Pancreas (tissue), 10 donors: ENCODE measurements at regions not wholly inside any gene's neighbourhood (a gene's known extent, or its start where the extent isn't known, plus 50 kb on each side); places are given as distances from the start of the nearest gene placed in this dataset.
"Not testable (repeated sequence)": the region's sequence is repeated elsewhere in the genome, so short reads cannot be mapped to it uniquely, and the experiment has no call there.

ENCODE experiments used
- ATAC-seq, 4 donors: fragments of 200-7000 bp; cut with Tn5 transposase; one replicate each; pipeline versions ENCODE4 v1.8.0 to v1.9.1; 2020; ENCODE audit warnings: mild to moderate bottlenecking in 4 of 4, moderate library complexity in 4 of 4
- DNase-seq, 6 donors: peaks; one replicate each; pipeline ENCODE4 v3.0.0-alpha.2; 2020
- FAIRE-seq: peaks from 2 replicates; lab custom pipeline; 2012; peaks lifted over from hg19 to GRCh38; lab: Jason Lieb, UNC
- H3K27ac ChIP-seq, 4 donors: fragments of 200-600 bp; sonication (generic); 1 replicate in 3 of 4; 2 replicates in 1 of 4; pipeline versions ENCODE4 v1.5.0 to v1.8.0; 2020
- H3K27me3 ChIP-seq, 4 donors: fragments of 200-600 bp; one replicate each; pipeline ENCODE4 v1.8.0; 2021
- H3K36me3 ChIP-seq, 3 donors: fragments of 200-600 bp; sonication (generic) in 1 of 3; one replicate each; pipeline versions ENCODE4 v1.5.0 to v1.8.0; 2020 to 2021
- H3K4me1 ChIP-seq, 3 donors: fragments of 200-600 bp; one replicate each; pipeline ENCODE4 v1.8.0; 2021
- H3K4me3 ChIP-seq, 4 donors: fragments of 200-600 bp; sonication (generic) in 2 of 4; one replicate each; pipeline versions ENCODE4 v1.5.0 to v1.8.0; 2020 to 2021
- H3K9me3 ChIP-seq, 4 donors: fragments of 200-600 bp; one replicate each; pipeline ENCODE4 v1.8.0; 2021
- WGBS, 2 donors: extraction: QIAGEN DNeasy Blood & Tissue Kit; methylation state at CpG; one replicate each; pipeline ENCODE4 v1.1.7; 2013; 5-methylcytosine and 5-hydroxymethylcytosine counted together
- intact Hi-C, 3 donors: fragments of 100-400 bp; cut with DNase I; formaldehyde crosslinking; loops; one replicate each; pipeline versions ENCODE4 v1.11.1 to v1.14.2; 2022
- TF ChIP-seq, protein P1 (sequence below), 4 donors: fragments of 200-600 bp; sonication (generic) in 3 of 4; IDR thresholded peaks; one replicate each; pipeline versions ENCODE4 v1.5.0 to v1.8.0; 2021; ENCODE audit warnings: antibody characterized with exemption in 4 of 4
- donor health status: healthy with polysubstance abuse.
- donor health status: DM: no; HTN: no; CAD: no; lungs with moderate emphysema.
- donor health status: DM: no; HTN: no; CAD: no.
- donor health status: control.
- donor health status: control.
- donor health status: Bipolar disorder and iron deficiency.
- donor health status: DM: yes; HTN: yes; CAD: no.
- donor health status: DM: no; HTN: no; CAD: no.
- donor health status: DM: no; HTN: no; CAD: no.
- donor health status: DM: yes; HTN: yes; CAD: no.

DNA sequence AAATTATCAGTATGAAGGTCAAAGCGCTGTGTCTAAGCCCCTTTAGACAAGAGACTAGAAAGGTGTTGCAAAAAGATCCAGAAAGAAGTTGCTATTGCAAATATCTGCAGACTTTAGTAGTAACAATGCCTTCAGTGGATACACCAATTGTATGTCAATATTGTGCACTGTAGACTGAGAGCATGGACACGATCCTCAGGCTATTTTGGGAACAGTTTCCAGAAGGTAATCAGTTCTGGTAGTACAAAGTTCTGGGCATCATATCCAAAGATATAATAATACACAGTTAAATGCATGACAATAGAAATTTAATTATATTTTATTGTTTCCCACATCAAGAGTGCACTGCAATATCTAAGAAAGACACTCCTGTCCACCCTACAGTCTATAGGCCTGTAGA is 84.1 kb upstream of the LUZP2 start:
- FAIRE-seq (no peak), DNase-seq (no peak), ATAC-seq (no peak)
- Histone ChIP-seq H3K36me3 (no peaks in the 10 kb centered on the region), H3K4me3 (no peak overlapping the region), H3K9me3 (no peaks in the 10 kb centered on the region), H3K27ac (no peak overlapping the region), H3K4me1 (no peaks in the 10 kb centered on the region), H3K27me3 (no peaks in the 10 kb centered on the region)
- TF ChIP-seq, protein P1, sequence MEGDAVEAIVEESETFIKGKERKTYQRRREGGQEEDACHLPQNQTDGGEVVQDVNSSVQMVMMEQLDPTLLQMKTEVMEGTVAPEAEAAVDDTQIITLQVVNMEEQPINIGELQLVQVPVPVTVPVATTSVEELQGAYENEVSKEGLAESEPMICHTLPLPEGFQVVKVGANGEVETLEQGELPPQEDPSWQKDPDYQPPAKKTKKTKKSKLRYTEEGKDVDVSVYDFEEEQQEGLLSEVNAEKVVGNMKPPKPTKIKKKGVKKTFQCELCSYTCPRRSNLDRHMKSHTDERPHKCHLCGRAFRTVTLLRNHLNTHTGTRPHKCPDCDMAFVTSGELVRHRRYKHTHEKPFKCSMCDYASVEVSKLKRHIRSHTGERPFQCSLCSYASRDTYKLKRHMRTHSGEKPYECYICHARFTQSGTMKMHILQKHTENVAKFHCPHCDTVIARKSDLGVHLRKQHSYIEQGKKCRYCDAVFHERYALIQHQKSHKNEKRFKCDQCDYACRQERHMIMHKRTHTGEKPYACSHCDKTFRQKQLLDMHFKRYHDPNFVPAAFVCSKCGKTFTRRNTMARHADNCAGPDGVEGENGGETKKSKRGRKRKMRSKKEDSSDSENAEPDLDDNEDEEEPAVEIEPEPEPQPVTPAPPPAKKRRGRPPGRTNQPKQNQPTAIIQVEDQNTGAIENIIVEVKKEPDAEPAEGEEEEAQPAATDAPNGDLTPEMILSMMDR (IDR thresholded peaks at IDR 0.05) = no peak
- intact Hi-C loops = no loop called here
- 66% methylated on average over 2 of the region's 2 CpGs for WGBS, 2 donors

DNA sequence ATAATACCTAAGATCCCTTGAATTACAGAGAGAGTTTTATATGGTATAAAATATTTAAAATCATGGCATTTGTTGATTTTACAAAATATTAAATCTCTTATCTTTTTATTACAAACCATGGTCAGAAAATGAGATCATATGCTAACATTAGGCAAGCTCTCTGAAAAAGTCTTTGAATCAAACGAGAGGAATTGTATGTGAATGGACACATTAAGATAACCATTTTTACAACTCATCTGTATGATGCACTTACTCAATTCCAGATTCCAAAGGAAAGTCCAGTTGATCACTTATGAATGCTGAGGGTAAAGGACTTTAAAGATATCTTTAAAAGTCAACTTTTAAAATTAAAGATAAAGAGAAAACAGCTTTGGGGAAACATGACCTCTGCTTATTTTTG is 83.5 kb upstream of the LUZP2 start:
- no peaks in the 10 kb centered on the region for H3K27me3 ChIP-seq
- no peaks in the 10 kb centered on the region for H3K4me1 ChIP-seq
- no peaks in the 10 kb centered on the region for H3K9me3 ChIP-seq
- ATAC-seq (no peak), FAIRE-seq (no peak), DNase-seq (no peak)
- TF ChIP-seq, protein P1 (IDR thresholded peaks at IDR 0.05) = no peak
- H3K4me3 ChIP-seq = no peak overlapping the region
- no peaks in the 10 kb centered on the region for H3K36me3 ChIP-seq
- intact Hi-C loops = no loop called here
- no peak overlapping the region for H3K27ac ChIP-seq
- 48 to 53% methylated on average over 1 of the region's 1 CpG for WGBS, 2 donors

DNA sequence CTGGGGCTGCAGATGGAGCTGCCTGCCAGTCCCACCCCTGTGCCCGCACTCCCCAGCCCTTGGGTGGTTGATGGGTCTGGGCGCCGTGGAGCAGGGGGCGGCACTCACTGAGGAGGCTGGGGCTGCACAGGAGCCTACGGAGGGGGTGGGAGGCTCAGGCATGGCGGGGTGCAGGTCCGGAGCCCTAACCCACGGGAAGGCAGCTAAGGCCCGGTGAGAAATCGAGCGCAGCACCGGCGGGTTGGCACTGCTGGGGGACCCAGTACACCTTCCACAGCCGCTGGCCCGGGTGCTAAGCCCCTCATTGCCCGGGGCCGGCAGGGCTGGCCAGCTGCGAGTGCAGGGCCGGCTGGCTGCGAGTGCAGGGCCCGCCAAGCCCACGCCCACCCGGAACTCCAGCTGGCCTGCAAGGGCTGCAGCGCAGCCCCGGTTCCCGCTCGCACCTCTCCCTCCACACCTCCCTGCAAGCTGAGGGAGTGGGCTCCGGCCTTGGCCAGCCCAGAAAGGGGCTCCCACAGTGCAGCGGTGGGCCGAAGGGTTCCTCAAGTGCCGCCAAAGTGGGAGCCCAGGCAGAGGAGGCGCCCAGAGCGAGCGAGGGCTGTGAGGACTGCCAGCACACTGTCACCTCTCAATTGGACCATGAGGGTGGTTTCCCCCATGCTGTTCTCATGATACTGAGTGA is 80.8 kb upstream of the LUZP2 start:
- H3K36me3 ChIP-seq, H3K27me3 ChIP-seq, FAIRE-seq, H3K9me3 ChIP-seq, H3K4me3 ChIP-seq, H3K4me1 ChIP-seq, H3K27ac ChIP-seq, intact Hi-C loops, ATAC-seq: not testable (repeated sequence)
- peak in 3 of 6 donors; percentile 18 to 51 (median 46) for DNase-seq
- WGBS, 2 donors = 92 to 96% methylated on average over 24 to 34 of the region's 34 CpGs

DNA sequence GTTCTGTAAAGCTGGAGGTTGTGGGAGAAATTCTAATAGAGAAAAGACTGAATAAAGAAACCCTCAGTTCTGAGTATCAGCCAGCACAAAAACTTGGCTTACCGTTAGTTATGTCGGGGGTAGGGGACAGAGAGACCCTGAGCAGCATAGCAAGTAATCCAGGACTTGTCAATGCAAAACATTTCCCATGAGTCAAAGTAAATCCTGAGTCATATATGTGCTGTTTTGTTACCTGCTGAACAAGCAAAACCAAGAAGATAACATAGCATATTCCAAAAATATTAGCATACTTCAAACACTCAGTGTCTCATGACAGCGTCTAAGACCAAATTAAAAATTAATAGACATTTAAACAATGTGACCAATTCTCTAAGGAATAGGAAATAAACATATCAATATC is 75.1 kb upstream of the LUZP2 start:
- TF ChIP-seq, protein P1 (IDR thresholded peaks at IDR 0.05) = no peak
- intact Hi-C loops = no loop called here
- no peaks in the 10 kb centered on the region for H3K36me3 ChIP-seq
- DNase-seq = no peak
- no peaks in the 10 kb centered on the region for H3K9me3 ChIP-seq
- H3K27ac ChIP-seq = no peak overlapping the region
- WGBS, 2 donors = 53 to 55% methylated on average over 3 of the region's 3 CpGs
- no peak for ATAC-seq
- no peak overlapping the region for H3K4me3 ChIP-seq
- H3K4me1 ChIP-seq = no peaks in the 10 kb centered on the region
- no peaks in the 10 kb centered on the region for H3K27me3 ChIP-seq
- FAIRE-seq = no peak

DNA sequence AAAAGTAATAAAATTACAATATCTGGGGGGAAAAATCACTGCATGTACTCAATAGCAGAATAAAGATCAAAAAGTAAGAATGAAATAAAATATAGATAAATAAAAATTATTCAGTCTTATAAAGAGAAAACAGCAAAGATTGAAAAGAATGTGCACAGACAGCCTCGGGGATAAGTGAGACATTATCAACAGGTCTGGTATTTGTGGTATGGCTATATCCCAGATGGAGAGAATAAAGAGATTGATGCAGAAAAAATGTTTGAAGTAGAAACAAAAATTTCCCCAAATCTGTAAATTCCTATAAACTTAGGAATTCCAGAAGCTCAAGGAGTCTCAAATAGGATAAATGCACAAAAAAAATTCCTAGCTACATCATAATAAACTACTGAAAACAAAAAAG is 74.5 kb upstream of the LUZP2 start:
- intact Hi-C loops = no loop called here
- no peak for ATAC-seq
- TF ChIP-seq, protein P1 (IDR thresholded peaks at IDR 0.05) = no peak
- FAIRE-seq = no peak
- H3K27me3 ChIP-seq = no peaks in the 10 kb centered on the region
- no peak overlapping the region for H3K4me3 ChIP-seq
- no peaks in the 10 kb centered on the region for H3K36me3 ChIP-seq
- H3K4me1 ChIP-seq = no peaks in the 10 kb centered on the region
- H3K27ac ChIP-seq = no peak overlapping the region
- DNase-seq = no peak
- WGBS, 2 donors = 26 to 29% methylated on average over 1 of the region's 1 CpG
- H3K9me3 ChIP-seq = no peaks in the 10 kb centered on the region
